ENCODE measurements at regions not wholly inside any gene's neighbourhood (a gene's known extent, or its start where the extent isn't known, plus 50 kb on each side); places are given as distances from the start of the nearest gene placed in this dataset.

DNA sequence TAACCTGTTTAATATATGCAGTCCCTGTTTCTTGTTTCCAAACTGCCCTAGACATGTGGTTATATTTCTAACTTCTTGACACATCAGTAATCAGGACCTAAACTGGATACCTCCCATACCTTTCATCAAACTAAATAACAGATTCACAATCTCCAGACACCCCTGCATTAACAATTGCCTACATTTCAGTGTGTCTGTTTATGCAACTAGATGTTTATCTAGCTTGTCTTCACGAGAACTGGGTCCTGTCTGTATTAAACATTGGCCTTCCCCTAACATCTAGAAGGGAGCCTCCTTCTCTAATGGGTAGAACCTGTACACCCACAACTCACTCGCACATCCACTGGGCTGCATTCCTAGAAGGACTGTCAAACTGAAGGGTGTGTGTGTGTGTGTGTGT is 683.7 kb upstream of the FZD8 start:
- TF ChIP-seq, protein P1, sequence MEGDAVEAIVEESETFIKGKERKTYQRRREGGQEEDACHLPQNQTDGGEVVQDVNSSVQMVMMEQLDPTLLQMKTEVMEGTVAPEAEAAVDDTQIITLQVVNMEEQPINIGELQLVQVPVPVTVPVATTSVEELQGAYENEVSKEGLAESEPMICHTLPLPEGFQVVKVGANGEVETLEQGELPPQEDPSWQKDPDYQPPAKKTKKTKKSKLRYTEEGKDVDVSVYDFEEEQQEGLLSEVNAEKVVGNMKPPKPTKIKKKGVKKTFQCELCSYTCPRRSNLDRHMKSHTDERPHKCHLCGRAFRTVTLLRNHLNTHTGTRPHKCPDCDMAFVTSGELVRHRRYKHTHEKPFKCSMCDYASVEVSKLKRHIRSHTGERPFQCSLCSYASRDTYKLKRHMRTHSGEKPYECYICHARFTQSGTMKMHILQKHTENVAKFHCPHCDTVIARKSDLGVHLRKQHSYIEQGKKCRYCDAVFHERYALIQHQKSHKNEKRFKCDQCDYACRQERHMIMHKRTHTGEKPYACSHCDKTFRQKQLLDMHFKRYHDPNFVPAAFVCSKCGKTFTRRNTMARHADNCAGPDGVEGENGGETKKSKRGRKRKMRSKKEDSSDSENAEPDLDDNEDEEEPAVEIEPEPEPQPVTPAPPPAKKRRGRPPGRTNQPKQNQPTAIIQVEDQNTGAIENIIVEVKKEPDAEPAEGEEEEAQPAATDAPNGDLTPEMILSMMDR (IDR thresholded peaks at IDR 0.05), result no peak
- TF ChIP-seq POLR2AphosphoS5 (IDR thresholded peaks at IDR 0.05), result peak in 2 of 4 donors; percentile 68 to 73
- no peak for TF ChIP-seq POLR2A (IDR thresholded peaks at IDR 0.05)
- no peak for TF ChIP-seq EP300 (IDR thresholded peaks at IDR 0.05)
